ENCODE measurements at regions not wholly inside any gene's neighbourhood (a gene's known extent, or its start where the extent isn't known, plus 50 kb on each side); places are given as distances from the start of the nearest gene placed in this dataset.
A peak's percentile ranks its signal among the peaks of the same experiment; 100 is the strongest.

- DNase-seq, result no peak
These were observed 179.6 kb upstream of the TENM3 start for GRCh38 chr4:182063651-182064050.

- no peak for DNase-seq
These were observed 177.9 kb upstream of the TENM3 start for GRCh38 chr4:182065255-182065654.

- no peak for DNase-seq
These were observed 177.2 kb upstream of the TENM3 start for GRCh38 chr4:182066037-182066436.

GRCh38 chr4:182067828-182068227 lies 175.4 kb upstream of the TENM3 start:
- no peak for DNase-seq

- no peak for DNase-seq
These were observed 174.3 kb upstream of the TENM3 start for GRCh38 chr4:182068920-182069319.

- no peak for DNase-seq
These were observed 169.9 kb upstream of the TENM3 start for GRCh38 chr4:182073278-182073677.

- DNase-seq, result no peak
These were observed 169.1 kb upstream of the TENM3 start for GRCh38 chr4:182074139-182074538.

- DNase-seq, result no peak
These were observed 168.4 kb upstream of the TENM3 start for GRCh38 chr4:182074810-182075209.

GRCh38 chr4:182082910-182083309 lies 160.3 kb upstream of the TENM3 start:
- no peak for DNase-seq

- no peak for DNase-seq
These were observed 159.4 kb upstream of the TENM3 start for GRCh38 chr4:182083671-182084410.

GRCh38 chr4:182085051-182085480 lies 158.1 kb upstream of the TENM3 start:
- no peak for DNase-seq

- no peak for DNase-seq
These were observed 153.9 kb upstream of the TENM3 start for GRCh38 chr4:182089326-182089725.

GRCh38 chr4:182090186-182090585 lies 153.0 kb upstream of the TENM3 start:
- no peak for DNase-seq

- no peak for DNase-seq
These were observed 152.1 kb upstream of the TENM3 start for GRCh38 chr4:182091128-182091527.

- DNase-seq, result no peak
These were observed 149.8 kb upstream of the TENM3 start for GRCh38 chr4:182093431-182093831.

- no peak for DNase-seq
These were observed 149.3 kb upstream of the TENM3 start for GRCh38 chr4:182093935-182094334.

GRCh38 chr4:182101618-182102017 lies 141.6 kb upstream of the TENM3 start:
- DNase-seq, result no peak

- no peak for DNase-seq
These were observed 140.6 kb upstream of the TENM3 start for GRCh38 chr4:182102576-182102975.

- no peak for DNase-seq
These were observed 139.4 kb upstream of the TENM3 start for GRCh38 chr4:182103614-182104319.

- DNase-seq, result no peak
These were observed 137.8 kb upstream of the TENM3 start for GRCh38 chr4:182105416-182105815.

- no peak for DNase-seq
These were observed 135.3 kb upstream of the TENM3 start for GRCh38 chr4:182107931-182108330.

GRCh38 chr4:182111586-182111985 lies 131.6 kb upstream of the TENM3 start:
- DNase-seq, result peak; percentile 28

- DNase-seq, result no peak
These were observed 129.4 kb upstream of the TENM3 start for GRCh38 chr4:182113779-182114178.

GRCh38 chr4:182124359-182124758 lies 118.8 kb upstream of the TENM3 start:
- DNase-seq, result no peak

GRCh38 chr4:182126096-182126495 lies 117.1 kb upstream of the TENM3 start:
- DNase-seq, result no peak

All from NCI-H226 (cell line).